Osteoblast (primary cell): ENCODE measurements at regions not wholly inside any gene's neighbourhood (a gene's known extent, or its start where the extent isn't known, plus 50 kb on each side); places are given as distances from the start of the nearest gene placed in this dataset.

Experiments used
- DNase-seq: peaks from one replicate; pipeline ENCODE4 v3.0.0; 2011; ENCODE audit warnings: low spot score, mixed read lengths; ENCODE audit not compliant: insufficient read length; ENCODE audit errors: missing footprints
- H2AFZ ChIP-seq: 2 replicates; pipeline ENCODE4 v1.6.0; 2011; ENCODE audit warnings: mild to moderate bottlenecking, low read length
- H3K27ac ChIP-seq: 2 replicates; pipeline ENCODE4 v1.5.1; 2011; ENCODE audit warnings: mild to moderate bottlenecking, low read depth, low read length, moderate library complexity
- H3K27me3 ChIP-seq: 2 replicates; pipeline ENCODE4 v1.6.0; 2012; ENCODE audit warnings: mild to moderate bottlenecking, control low read depth, inconsistent platforms, low read length, moderate library complexity; ENCODE audit not compliant: insufficient read depth
- H3K36me3 ChIP-seq: 2 replicates; pipeline ENCODE4 v1.5.1; 2011; ENCODE audit warnings: mild to moderate bottlenecking, low read length, control low read depth, moderate library complexity; ENCODE audit not compliant: insufficient read depth
- H3K4me1 ChIP-seq: 2 replicates; pipeline ENCODE4 v1.5.1; 2011; ENCODE audit warnings: mild to moderate bottlenecking, low read length, control low read depth, moderate library complexity; ENCODE audit not compliant: insufficient read depth
- H3K4me2 ChIP-seq: 2 replicates; pipeline ENCODE4 v1.6.0; 2011; ENCODE audit warnings: mild to moderate bottlenecking, low read length; ENCODE audit not compliant: insufficient read depth
- H3K4me3 ChIP-seq: fragments of 200-600 bp; sonication (generic); 3 replicates; pipeline ENCODE4 v1.5.1; 2012; ENCODE audit warnings: mild to moderate bottlenecking, low read length, inconsistent platforms; ENCODE audit not compliant: insufficient read depth
- H3K79me2 ChIP-seq: 2 replicates; pipeline ENCODE4 v1.6.0; 2012; ENCODE audit warnings: mild to moderate bottlenecking, low read length, control low read depth, inconsistent platforms; ENCODE audit not compliant: insufficient read depth
- H3K9me3 ChIP-seq: 2 replicates; pipeline ENCODE4 v1.5.1; 2011; ENCODE audit warnings: low read depth, low read length, control low read depth
- H4K20me1 ChIP-seq: 2 replicates; pipeline ENCODE4 v1.6.0; 2012; ENCODE audit warnings: mild to moderate bottlenecking, low read length, control low read depth; ENCODE audit not compliant: insufficient read depth
- TF ChIP-seq, protein P1 (sequence below): IDR thresholded peaks from 2 replicates; pipeline ENCODE4 v1.5.1; 2011; ENCODE audit warnings: mild to moderate bottlenecking, low read depth, low read length, moderate library complexity; ENCODE audit errors: extremely low read depth

DNA sequence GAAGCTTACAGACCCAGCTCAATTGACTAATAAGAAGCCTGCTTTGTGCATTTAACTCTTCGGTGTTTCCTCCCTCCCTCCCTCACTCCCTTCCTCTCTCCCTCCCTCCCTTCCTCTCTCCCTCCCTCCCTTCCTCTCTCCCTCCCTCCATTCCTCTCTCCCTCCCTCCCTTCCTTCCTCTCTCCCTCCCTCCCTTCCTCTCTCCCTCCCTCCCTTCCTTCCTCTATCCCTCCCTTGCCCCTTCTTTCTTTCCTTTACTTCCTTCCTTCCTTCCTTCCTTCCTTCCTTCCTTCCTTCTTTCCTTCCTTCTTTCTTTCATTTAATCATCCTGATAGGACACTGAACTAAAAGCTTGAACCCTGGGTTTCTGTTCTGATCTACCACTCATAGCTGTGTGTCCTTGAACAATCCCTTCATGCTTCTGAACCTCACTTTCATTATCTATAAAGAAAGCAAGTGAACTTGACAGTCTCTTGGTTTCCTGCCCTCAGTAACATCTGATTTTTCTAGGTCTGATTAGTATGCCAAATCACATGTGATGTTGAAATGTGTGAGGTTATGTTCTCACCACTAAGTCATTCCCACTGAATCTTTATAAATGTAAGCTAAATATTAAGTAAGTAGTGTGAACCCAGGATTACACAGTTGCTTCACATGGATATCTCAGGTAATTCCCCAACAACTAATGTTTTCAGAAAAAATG is 132.3 kb upstream of the BMP2 start:
- no peaks in the 10 kb centered on the region for H3K36me3 ChIP-seq
- no peak overlapping the region for H3K4me2 ChIP-seq
- no peaks in the 10 kb centered on the region for H3K79me2 ChIP-seq
- H3K4me1 ChIP-seq = no peaks in the 10 kb centered on the region
- TF ChIP-seq, protein P1, sequence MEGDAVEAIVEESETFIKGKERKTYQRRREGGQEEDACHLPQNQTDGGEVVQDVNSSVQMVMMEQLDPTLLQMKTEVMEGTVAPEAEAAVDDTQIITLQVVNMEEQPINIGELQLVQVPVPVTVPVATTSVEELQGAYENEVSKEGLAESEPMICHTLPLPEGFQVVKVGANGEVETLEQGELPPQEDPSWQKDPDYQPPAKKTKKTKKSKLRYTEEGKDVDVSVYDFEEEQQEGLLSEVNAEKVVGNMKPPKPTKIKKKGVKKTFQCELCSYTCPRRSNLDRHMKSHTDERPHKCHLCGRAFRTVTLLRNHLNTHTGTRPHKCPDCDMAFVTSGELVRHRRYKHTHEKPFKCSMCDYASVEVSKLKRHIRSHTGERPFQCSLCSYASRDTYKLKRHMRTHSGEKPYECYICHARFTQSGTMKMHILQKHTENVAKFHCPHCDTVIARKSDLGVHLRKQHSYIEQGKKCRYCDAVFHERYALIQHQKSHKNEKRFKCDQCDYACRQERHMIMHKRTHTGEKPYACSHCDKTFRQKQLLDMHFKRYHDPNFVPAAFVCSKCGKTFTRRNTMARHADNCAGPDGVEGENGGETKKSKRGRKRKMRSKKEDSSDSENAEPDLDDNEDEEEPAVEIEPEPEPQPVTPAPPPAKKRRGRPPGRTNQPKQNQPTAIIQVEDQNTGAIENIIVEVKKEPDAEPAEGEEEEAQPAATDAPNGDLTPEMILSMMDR = no peak
- H3K9me3 ChIP-seq = no peaks in the 10 kb centered on the region
- H4K20me1 ChIP-seq = no peaks in the 10 kb centered on the region
- peaks cover 3% of the 10 kb centered on the region for H3K27me3 ChIP-seq
- no peak for DNase-seq
- H3K4me3 ChIP-seq = no peak overlapping the region
- H2AFZ ChIP-seq = no peak overlapping the region
- no peak overlapping the region for H3K27ac ChIP-seq

- H2AFZ ChIP-seq = no peak overlapping the region
- no peak overlapping the region for H3K27ac ChIP-seq
- H3K36me3 ChIP-seq = no peaks in the 10 kb centered on the region
- H3K4me2 ChIP-seq = no peak overlapping the region
- no peaks in the 10 kb centered on the region for H4K20me1 ChIP-seq
- H3K4me1 ChIP-seq = no peaks in the 10 kb centered on the region
- no peak for DNase-seq
- no peaks in the 10 kb centered on the region for H3K9me3 ChIP-seq
- H3K27me3 ChIP-seq = peaks cover 6% of the 10 kb centered on the region
- TF ChIP-seq, protein P1 = no peak
- H3K4me3 ChIP-seq = no peak overlapping the region
- H3K79me2 ChIP-seq = no peaks in the 10 kb centered on the region
Measured at GRCh38 chr20:6632187-6632586, 135.3 kb upstream of the BMP2 start.

- H3K9me3 ChIP-seq = no peaks in the 10 kb centered on the region
- peaks cover 6% of the 10 kb centered on the region for H3K27me3 ChIP-seq
- no peak overlapping the region for H3K4me3 ChIP-seq
- H3K36me3 ChIP-seq = no peaks in the 10 kb centered on the region
- H2AFZ ChIP-seq = no peak overlapping the region
- H3K79me2 ChIP-seq = no peaks in the 10 kb centered on the region
- TF ChIP-seq, protein P1 = no peak
- no peaks in the 10 kb centered on the region for H3K4me1 ChIP-seq
- no peak for DNase-seq
- H4K20me1 ChIP-seq = no peaks in the 10 kb centered on the region
- no peak overlapping the region for H3K27ac ChIP-seq
- no peak overlapping the region for H3K4me2 ChIP-seq
Measured at GRCh38 chr20:6630514-6630913, 137.0 kb upstream of the BMP2 start.

GRCh38 chr20:6629564-6629963 is 137.9 kb upstream of the BMP2 start:
- Histone ChIP-seq H3K27me3 (peaks cover 6% of the 10 kb centered on the region), H4K20me1 (no peaks in the 10 kb centered on the region), H3K4me3 (no peak overlapping the region), H3K4me1 (no peaks in the 10 kb centered on the region), H2AFZ (no peak overlapping the region), H3K4me2 (no peak overlapping the region), H3K9me3 (no peaks in the 10 kb centered on the region), H3K27ac (no peak overlapping the region), H3K79me2 (no peaks in the 10 kb centered on the region), H3K36me3 (no peaks in the 10 kb centered on the region)
- no peak for DNase-seq
- TF ChIP-seq, protein P1 = no peak
